Lower leg skin (tissue), 3 donors: ENCODE measurements at regions not wholly inside any gene's neighbourhood (a gene's known extent, or its start where the extent isn't known, plus 50 kb on each side); places are given as distances from the start of the nearest gene placed in this dataset.

Experiments used
- POLR2A ChIP-seq, 2 donors: fragments of 450-650 bp; IDR thresholded peaks; one replicate each; pipeline ENCODE4 v1.6.1; 2016 to 2017; ENCODE audit warnings: antibody characterized with exemption in 2 of 2, mild to moderate bottlenecking in 1 of 2, moderate library complexity in 1 of 2
- TF ChIP-seq, protein P1 (sequence below), 3 donors: fragments of 450-650 bp; IDR thresholded peaks; one replicate each; pipeline ENCODE4 v1.5.1; 2016; ENCODE audit warnings: antibody characterized with exemption in 3 of 3, mild to moderate bottlenecking in 3 of 3, moderate library complexity in 2 of 3

DNA sequence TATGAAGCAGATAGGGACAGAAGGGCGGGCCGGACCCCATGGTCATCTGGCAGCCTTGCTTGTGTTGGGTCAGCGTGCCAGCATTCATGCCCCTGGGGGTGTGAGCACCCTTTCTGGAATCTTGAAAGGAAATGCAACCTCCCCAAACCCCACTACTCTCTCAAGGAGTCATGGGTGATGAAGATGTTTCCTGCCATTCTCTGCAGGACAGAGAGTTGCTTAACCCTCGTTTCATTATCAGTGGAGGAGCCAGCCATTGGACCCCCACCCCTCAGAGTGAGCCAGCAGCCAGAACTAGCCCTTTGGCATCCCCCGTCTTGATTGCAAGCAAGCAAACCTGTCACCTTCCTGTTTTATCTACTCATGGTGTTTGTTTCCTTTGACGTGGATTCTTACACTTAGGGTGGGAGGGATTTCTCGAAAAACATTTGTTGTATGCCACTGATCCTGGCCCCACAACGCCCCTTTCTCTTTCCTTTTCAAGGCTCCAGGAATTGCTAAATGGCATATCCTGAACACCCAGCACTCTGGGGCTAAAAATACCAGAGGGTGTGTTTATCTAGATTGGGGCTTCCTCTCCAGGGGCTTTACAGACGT is 258.3 kb downstream of the ETS1 start:
- no peak for TF ChIP-seq POLR2A (IDR thresholded peaks at IDR 0.05)
- TF ChIP-seq, protein P1, sequence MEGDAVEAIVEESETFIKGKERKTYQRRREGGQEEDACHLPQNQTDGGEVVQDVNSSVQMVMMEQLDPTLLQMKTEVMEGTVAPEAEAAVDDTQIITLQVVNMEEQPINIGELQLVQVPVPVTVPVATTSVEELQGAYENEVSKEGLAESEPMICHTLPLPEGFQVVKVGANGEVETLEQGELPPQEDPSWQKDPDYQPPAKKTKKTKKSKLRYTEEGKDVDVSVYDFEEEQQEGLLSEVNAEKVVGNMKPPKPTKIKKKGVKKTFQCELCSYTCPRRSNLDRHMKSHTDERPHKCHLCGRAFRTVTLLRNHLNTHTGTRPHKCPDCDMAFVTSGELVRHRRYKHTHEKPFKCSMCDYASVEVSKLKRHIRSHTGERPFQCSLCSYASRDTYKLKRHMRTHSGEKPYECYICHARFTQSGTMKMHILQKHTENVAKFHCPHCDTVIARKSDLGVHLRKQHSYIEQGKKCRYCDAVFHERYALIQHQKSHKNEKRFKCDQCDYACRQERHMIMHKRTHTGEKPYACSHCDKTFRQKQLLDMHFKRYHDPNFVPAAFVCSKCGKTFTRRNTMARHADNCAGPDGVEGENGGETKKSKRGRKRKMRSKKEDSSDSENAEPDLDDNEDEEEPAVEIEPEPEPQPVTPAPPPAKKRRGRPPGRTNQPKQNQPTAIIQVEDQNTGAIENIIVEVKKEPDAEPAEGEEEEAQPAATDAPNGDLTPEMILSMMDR (IDR thresholded peaks at IDR 0.05), result no peak
